Cardiac muscle cell (in vitro differentiated cells and primary cell): ENCODE measurements at regions not wholly inside any gene's neighbourhood (a gene's known extent, or its start where the extent isn't known, plus 50 kb on each side); places are given as distances from the start of the nearest gene placed in this dataset.

ENCODE experiments used
- DNase-seq, 2 donors: peaks; one replicate each; pipeline versions ENCODE4 v3.0.0 to v3.0.0-alpha.2; 2010 to 2017; ENCODE audit warnings: low read depth in 1 of 2, low spot score in 1 of 2
- H3K27ac ChIP-seq: fragments of 200-600 bp; sonication (generic); 2 replicates; pipeline ENCODE4 v1.5.1; 2016
- H3K27me3 ChIP-seq: fragments of 200-600 bp; sonication (generic); 2 replicates; pipeline ENCODE4 v1.6.0; 2016; ENCODE audit warnings: control low read depth
- H3K36me3 ChIP-seq: fragments of 200-600 bp; sonication (generic); 2 replicates; pipeline ENCODE4 v1.5.1; 2016; ENCODE audit warnings: control low read depth
- H3K4me1 ChIP-seq: fragments of 200-600 bp; sonication (generic); 2 replicates; pipeline ENCODE4 v1.8.1; 2017; ENCODE audit warnings: low read depth, mild to moderate bottlenecking, mixed run types
- H3K4me3 ChIP-seq: fragments of 200-600 bp; sonication (generic); 2 replicates; pipeline ENCODE4 v1.5.1; 2016; ENCODE audit warnings: mild to moderate bottlenecking
- H3K9me3 ChIP-seq: fragments of 200-600 bp; sonication (generic); 2 replicates; pipeline ENCODE4 v1.5.1; 2017; ENCODE audit warnings: low read depth, mild to moderate bottlenecking, control low read depth
- TF ChIP-seq, protein P1 (sequence below): IDR thresholded peaks from 2 replicates; pipeline ENCODE4 v1.5.1; 2012; ENCODE audit warnings: low read depth, mild to moderate bottlenecking, low read length

DNA sequence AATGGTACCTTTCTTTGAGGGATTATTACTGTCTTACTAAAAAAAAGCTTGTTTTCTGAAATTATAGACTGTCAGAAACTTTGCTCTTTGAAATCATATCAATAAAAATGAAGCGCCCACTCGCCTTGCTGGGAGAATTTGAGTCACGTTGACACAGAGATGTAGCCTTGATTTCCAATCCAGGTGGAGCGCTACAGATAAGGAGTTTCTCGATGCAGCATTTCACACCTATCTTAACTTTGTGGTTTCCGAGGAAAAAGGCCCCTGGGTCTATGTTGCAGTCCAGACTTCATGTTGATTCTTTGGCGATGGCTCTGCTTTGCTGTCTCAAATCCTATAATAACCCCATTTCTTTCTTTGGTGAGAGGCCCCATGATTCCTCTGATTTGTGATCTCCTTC, 158.1 kb upstream of the ARG1 start:
- no peak overlapping the region for H3K4me3 ChIP-seq
- H3K27ac ChIP-seq, result no peak overlapping the region
- H3K36me3 ChIP-seq, result no peaks in the 10 kb centered on the region
- H3K9me3 ChIP-seq, result no peaks in the 10 kb centered on the region
- DNase-seq, result no peak
- H3K27me3 ChIP-seq, result no peaks in the 10 kb centered on the region
- TF ChIP-seq, protein P1, sequence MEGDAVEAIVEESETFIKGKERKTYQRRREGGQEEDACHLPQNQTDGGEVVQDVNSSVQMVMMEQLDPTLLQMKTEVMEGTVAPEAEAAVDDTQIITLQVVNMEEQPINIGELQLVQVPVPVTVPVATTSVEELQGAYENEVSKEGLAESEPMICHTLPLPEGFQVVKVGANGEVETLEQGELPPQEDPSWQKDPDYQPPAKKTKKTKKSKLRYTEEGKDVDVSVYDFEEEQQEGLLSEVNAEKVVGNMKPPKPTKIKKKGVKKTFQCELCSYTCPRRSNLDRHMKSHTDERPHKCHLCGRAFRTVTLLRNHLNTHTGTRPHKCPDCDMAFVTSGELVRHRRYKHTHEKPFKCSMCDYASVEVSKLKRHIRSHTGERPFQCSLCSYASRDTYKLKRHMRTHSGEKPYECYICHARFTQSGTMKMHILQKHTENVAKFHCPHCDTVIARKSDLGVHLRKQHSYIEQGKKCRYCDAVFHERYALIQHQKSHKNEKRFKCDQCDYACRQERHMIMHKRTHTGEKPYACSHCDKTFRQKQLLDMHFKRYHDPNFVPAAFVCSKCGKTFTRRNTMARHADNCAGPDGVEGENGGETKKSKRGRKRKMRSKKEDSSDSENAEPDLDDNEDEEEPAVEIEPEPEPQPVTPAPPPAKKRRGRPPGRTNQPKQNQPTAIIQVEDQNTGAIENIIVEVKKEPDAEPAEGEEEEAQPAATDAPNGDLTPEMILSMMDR, result no peak
- no peaks in the 10 kb centered on the region for H3K4me1 ChIP-seq

DNA sequence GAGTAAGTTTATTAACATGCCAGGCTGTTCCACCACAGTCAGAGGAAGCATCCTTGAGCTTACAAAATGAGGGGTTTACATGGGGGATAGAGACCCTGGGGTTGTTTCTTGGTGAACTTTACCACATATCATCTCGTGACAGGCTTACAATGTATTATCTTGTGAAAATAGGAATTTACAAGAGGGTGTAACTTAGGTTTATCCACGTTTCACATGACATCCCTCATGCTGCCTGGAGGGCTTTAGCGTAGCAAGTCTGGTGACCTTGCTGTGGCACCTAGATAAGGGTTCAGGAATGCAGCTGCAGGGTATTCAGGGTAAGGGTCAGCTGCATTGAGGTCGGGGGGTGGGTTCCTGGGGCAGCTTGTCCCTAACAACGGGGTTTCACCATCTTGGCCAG, 154.6 kb upstream of the ARG1 start:
- Histone ChIP-seq H3K9me3 (no peaks in the 10 kb centered on the region), H3K27me3 (no peaks in the 10 kb centered on the region)
- TF ChIP-seq, protein P1, result no peak

DNA sequence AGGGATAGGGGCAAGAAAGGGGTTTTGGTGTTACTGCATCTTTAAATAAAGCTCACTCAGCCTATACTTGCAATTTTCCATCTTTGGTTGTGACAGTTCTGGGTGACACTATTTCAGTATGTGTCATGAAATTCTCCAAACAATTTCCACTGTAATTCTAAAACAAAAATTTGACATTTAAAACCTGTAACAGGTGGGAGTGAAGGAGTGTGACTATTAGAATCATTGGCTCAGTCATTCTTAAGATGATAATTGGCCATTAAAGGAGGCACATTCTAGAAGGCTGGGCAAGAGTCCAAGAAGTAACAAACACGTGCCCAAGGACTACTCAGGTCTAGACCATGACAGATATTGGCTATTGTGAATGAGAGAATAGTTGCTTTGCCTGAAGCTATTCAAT, 153.3 kb upstream of the ARG1 start:
- Histone ChIP-seq H3K4me3 (no peak overlapping the region), H3K27ac (no peak overlapping the region), H3K4me1 (no peaks in the 10 kb centered on the region), H3K9me3 (no peaks in the 10 kb centered on the region), H3K36me3 (no peaks in the 10 kb centered on the region), H3K27me3 (no peaks in the 10 kb centered on the region)
- TF ChIP-seq, protein P1, result no peak
- DNase-seq, result no peak

More for the DNA sequence above, 154.6 kb upstream of the ARG1 start:
- Histone ChIP-seq H3K4me3 (no peak overlapping the region), H3K27ac (no peak overlapping the region), H3K36me3 (no peaks in the 10 kb centered on the region), H3K4me1 (no peaks in the 10 kb centered on the region)
- DNase-seq, result no peak

DNA sequence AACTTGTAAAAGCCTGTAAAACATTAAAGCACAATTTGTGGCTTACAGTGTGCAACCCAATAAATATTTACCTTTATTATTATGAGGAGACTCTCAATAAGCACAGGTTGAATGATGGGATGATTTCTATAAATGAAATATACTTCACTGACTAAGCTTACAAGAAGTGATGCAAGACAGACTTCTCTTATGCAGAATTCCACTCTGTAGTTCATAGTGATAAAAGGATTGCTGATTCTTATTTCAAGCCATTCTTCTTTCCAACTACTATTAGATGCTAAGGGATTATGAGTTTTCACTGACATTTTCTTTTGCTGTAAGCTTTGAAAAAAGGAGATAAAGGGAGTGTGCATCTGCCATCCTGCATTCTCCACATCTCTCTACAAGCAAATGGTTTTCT, 149.0 kb upstream of the ARG1 start:
- no peak for DNase-seq
- H3K4me1 ChIP-seq, result peaks cover 8% of the 10 kb centered on the region
- no peak overlapping the region for H3K4me3 ChIP-seq
- H3K27ac ChIP-seq, result no peak overlapping the region
- no peaks in the 10 kb centered on the region for H3K36me3 ChIP-seq
- no peaks in the 10 kb centered on the region for H3K9me3 ChIP-seq
- TF ChIP-seq, protein P1, result no peak
- no peaks in the 10 kb centered on the region for H3K27me3 ChIP-seq

DNA sequence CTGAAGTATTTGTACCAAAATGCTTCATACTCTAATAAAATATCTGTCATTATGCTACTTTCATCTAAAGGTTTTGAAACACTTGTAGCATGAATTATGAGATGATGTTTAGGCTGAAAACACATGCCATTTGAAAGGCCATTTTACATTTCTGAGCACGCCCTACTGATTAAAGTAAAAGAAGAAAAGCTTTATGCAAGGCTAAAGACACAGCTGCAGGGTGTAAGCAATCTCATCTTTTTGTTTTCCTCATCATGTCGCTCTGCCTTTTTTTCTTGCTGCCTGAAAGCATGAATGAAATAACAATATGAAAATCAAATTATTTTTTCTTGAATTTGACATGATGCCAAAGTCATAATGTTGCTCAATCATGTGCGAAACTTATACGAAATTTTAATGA, 148.6 kb upstream of the ARG1 start:
- TF ChIP-seq, protein P1, result no peak
- DNase-seq, result no peak
- Histone ChIP-seq H3K27me3 (no peaks in the 10 kb centered on the region), H3K27ac (no peak overlapping the region), H3K36me3 (no peaks in the 10 kb centered on the region), H3K9me3 (no peaks in the 10 kb centered on the region), H3K4me1 (peaks cover 8% of the 10 kb centered on the region), H3K4me3 (no peak overlapping the region)
